ENCODE measurements at regions not wholly inside any gene's neighbourhood (a gene's known extent, or its start where the extent isn't known, plus 50 kb on each side); places are given as distances from the start of the nearest gene placed in this dataset.

DNA sequence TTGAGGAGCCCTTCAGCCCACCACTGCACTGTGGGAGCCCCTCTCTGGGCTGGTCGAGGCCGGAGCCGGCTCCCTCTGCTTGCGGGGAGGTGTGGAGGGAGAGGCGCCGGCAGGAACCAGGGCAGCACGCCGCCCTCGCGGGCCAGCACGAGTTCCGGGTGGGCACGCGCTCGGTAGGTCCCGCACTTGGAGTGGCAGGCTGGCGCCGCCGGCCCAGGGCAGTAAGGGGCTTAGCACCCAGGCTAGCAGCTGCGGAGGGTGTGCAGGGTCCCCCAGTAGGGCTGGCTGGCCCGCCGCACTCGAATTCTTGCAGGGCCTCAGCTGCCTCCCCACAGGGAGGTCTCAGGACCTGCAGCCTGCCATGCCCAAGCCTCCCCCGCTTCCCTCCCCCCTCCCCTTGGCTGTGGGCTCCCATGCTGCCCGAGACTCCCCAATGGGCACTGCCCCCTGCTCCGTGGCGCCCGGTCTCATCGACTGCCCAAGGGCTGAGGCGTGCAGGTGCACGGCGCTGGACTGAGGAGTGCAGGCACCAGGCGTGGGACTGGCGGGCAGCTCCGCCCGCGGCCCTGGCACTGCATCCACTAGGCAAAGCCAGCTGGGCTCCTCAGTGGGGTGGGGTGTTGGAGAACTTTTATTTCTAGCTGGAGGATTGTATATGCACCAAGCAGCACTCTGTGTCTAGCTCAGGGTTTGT lies 127.5 kb downstream of the DCK start:
- DNase-seq (no peak), ATAC-seq (no peak)
- WGBS, 4 donors = 93 to 96% (median 95%) methylated on average over 16 to 37 of the region's 37 CpGs; no CpG with 5 or more reads in 1 of the 4 donors
- H3K9me3 ChIP-seq = peaks cover 0 to 4% (median 0%) of the 10 kb centered on the region in 12 donors
- intact Hi-C loops (cut with DNase I) = no loop called here
- no peaks in the 10 kb centered on the region for H3K4me1 ChIP-seq
- no peak overlapping the region for H3K27ac ChIP-seq
- no peak for TF ChIP-seq CTCF (IDR thresholded peaks at IDR 0.05)
- no peak for TF ChIP-seq POLR2A (IDR thresholded peaks at IDR 0.05)
- H3K4me3 ChIP-seq = no peak overlapping the region
- H3K36me3 ChIP-seq = no peaks in the 10 kb centered on the region
- no peaks in the 10 kb centered on the region for H3K27me3 ChIP-seq

DNA sequence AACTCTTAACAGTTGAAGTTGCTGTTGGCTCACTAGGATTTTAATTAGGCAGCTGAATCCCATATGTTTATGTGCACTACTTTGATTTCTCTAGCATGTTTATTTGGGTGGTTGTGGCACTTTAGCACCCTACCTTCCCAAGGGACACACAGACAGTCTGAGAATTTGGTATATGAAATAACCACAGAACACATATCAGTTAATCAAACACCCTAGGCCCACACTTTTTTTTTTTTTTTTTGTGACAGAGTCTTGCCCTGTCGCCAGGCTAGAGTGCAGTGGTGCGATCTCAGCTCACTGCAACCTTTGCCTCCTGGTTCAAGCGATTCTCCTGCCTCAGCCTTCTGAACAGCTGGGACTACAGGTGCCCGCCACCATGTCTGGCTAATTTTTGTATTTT lies 130.5 kb downstream of the DCK start:
- no peak for ATAC-seq
- intact Hi-C loops (cut with DNase I) = no loop called here
- H3K27ac ChIP-seq = no peak overlapping the region

DNA sequence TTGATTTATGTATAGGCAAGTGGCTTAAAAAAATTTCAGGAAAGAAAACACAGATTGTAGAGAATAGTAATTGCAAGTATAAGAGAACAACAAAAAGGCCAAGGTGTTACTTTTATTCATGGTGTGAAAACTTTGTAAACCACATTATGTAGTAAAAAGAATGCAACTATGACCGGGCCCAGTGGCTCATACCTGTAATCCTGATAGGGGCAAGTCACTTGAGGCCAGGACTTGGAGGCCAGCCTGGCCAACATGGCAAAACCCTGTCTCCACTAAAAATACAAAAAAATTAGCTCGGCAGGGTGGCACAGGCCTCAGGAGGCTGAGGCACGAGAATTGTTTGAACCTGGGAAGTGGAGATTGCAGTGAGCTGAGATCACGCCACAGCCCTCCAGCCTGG lies 131.7 kb downstream of the DCK start:
- Histone ChIP-seq H3K4me1 (no peaks in the 10 kb centered on the region), H3K9me3 (peaks cover 0 to 4% (median 0%) of the 10 kb centered on the region in 12 donors), H3K4me3 (no peak overlapping the region), H3K36me3 (no peaks in the 10 kb centered on the region), H3K27ac (no peak overlapping the region), H3K27me3 (no peaks in the 10 kb centered on the region)
- ATAC-seq (no peak), DNase-seq (no peak)
- no peak for TF ChIP-seq CTCF (IDR thresholded peaks at IDR 0.05)
- TF ChIP-seq POLR2A (IDR thresholded peaks at IDR 0.05) = no peak
- intact Hi-C loops (cut with DNase I) = no loop called here
- 84 to 91% (median 85%) methylated on average over 4 of the region's 4 CpGs for WGBS, 4 donors

More for the DNA sequence above, 130.5 kb downstream of the DCK start:
- no peaks in the 10 kb centered on the region for H3K27me3 ChIP-seq
- no peak overlapping the region for H3K4me3 ChIP-seq
- 91 to 95% (median 93%) methylated on average over 4 of the region's 4 CpGs for WGBS, 4 donors
- no peaks in the 10 kb centered on the region for H3K4me1 ChIP-seq
- TF ChIP-seq CTCF (IDR thresholded peaks at IDR 0.05) = no peak
- no peak for TF ChIP-seq POLR2A (IDR thresholded peaks at IDR 0.05)
- peaks cover 0 to 4% (median 0%) of the 10 kb centered on the region in 12 donors for H3K9me3 ChIP-seq
- H3K36me3 ChIP-seq = no peaks in the 10 kb centered on the region
- DNase-seq = no peak

GRCh38 chr4:71126719-71127118 lies 133.3 kb downstream of the DCK start:
- intact Hi-C loops (cut with DNase I) = no loop called here
- Histone ChIP-seq H3K4me1 (peaks cover 0 to 8% (median 0%) of the 10 kb centered on the region in 12 donors), H3K36me3 (no peaks in the 10 kb centered on the region), H3K27ac (no peak overlapping the region), H3K4me3 (no peak overlapping the region), H3K27me3 (no peaks in the 10 kb centered on the region), H3K9me3 (no peaks in the 10 kb centered on the region)
- DNase-seq (no peak), ATAC-seq (no peak)
- 87 to 100% (median 93%) methylated on average over 1 of the region's 1 CpG for WGBS, 4 donors
- TF ChIP-seq CTCF (IDR thresholded peaks at IDR 0.05) (no peak), POLR2A (IDR thresholded peaks at IDR 0.05) (no peak)
